ENCODE measurements at regions not wholly inside any gene's neighbourhood (a gene's known extent, or its start where the extent isn't known, plus 50 kb on each side); places are given as distances from the start of the nearest gene placed in this dataset.

- TF ChIP-seq CTCF (IDR thresholded peaks at IDR 0.05; ENCODE audit: low read depth, low read length) = no peak
Measured at GRCh38 chrX:51834076-51834475, 59.3 kb upstream of the MAGED1 start.

GRCh38 chrX:51836823-51837222 lies 56.6 kb upstream of the MAGED1 start:
- no peak overlapping the region for H3K4me3 ChIP-seq (ENCODE audit: low read depth, low read length)
- TF ChIP-seq CTCF (IDR thresholded peaks at IDR 0.05; ENCODE audit: low read depth, low read length) = no peak

More at GRCh38 chrX:51834076-51834475, 59.3 kb upstream of the MAGED1 start:
- H3K4me3 ChIP-seq (ENCODE audit: low read depth, low read length) = no peak overlapping the region

GRCh38 chrX:51837451-51837850 lies 56.0 kb upstream of the MAGED1 start:
- TF ChIP-seq CTCF (IDR thresholded peaks at IDR 0.05; ENCODE audit: low read depth, low read length) = no peak
- no peak overlapping the region for H3K4me3 ChIP-seq (ENCODE audit: low read depth, low read length)

GRCh38 chrX:51837921-51838320 lies 55.5 kb upstream of the MAGED1 start:
- H3K4me3 ChIP-seq (ENCODE audit: low read depth, low read length) = no peak overlapping the region
- no peak for TF ChIP-seq CTCF (IDR thresholded peaks at IDR 0.05; ENCODE audit: low read depth, low read length)

All from WI38 (cell line).